HCT116 (cell line): ENCODE measurements at regions not wholly inside any gene's neighbourhood (a gene's known extent, or its start where the extent isn't known, plus 50 kb on each side); places are given as distances from the start of the nearest gene placed in this dataset.

ENCODE experiments used
- ATAC-seq: fragments of 200-7000 bp; cut with Tn5 transposase; 2 replicates; pipeline ENCODE4 v1.9.1; 2020; ENCODE audit warnings: mild to moderate bottlenecking, moderate library complexity
- BruUV-seq: library from RNA; stranded (reverse); fragments of 400-500 nt; replicated peaks from 2 replicates; lab custom pipeline; 2021; lab: Mats Ljungman, UMichigan
- CTCF ChIA-PET: fragments of 300-600 bp; sonication (Branson Sonifier 250); formaldehyde crosslinking; loops from one replicate; lab custom pipeline; 2021; ENCODE audit warnings: antibody characterized with exemption; lab: Charles Lee
- POLR2A ChIA-PET: fragments of 300-600, 350-600 bp; sonication (Branson Sonifier 250); formaldehyde crosslinking; loops from one replicate; lab custom pipeline; 2021; ENCODE audit warnings: antibody characterized with exemption; lab: Charles Lee
- RAD21 ChIA-PET, 2 experiments: fragments of 300-600 bp; sonication (Branson Sonifier 250); formaldehyde crosslinking; loops; one replicate each; lab custom pipeline; 2023; ENCODE audit warnings: low total read pairs in 2 of 2; ENCODE audit not compliant: uncharacterized antibody in 2 of 2, unreplicated experiment in 2 of 2, low non-redundant PET in 1 of 2; lab: Charles Lee
- DNase-seq: peaks from one replicate; pipeline ENCODE4 v3.0.0-alpha.2; 2010; ENCODE audit warnings: low read depth, low spot score
- H2AFZ ChIP-seq: fragments of 200-600 bp; shearing (Covaris generic), sonication (generic); 2 replicates; pipeline ENCODE4 v1.6.1; 2017; ENCODE audit warnings: low read depth, mixed run types, mixed read lengths, antibody characterized with exemption, low read length; ENCODE audit not compliant: poor library complexity, severe bottlenecking
- H3K27ac ChIP-seq: 2 replicates; pipeline ENCODE4 v1.5.1; 2012; ENCODE audit warnings: low read depth, low read length
- H3K27me3 ChIP-seq: fragments of 200-600 bp; sonication (generic); 2 replicates; pipeline ENCODE4 v1.6.1; 2016; ENCODE audit warnings: mixed run types, low read length, mixed read lengths; ENCODE audit not compliant: insufficient read depth
- H3K36me3 ChIP-seq, 2 experiments: fragments of 200-500 bp in 1 of 2; fragments of 200-600 bp in 1 of 2; sonication (Bioruptor generic) in 1 of 2; sonication (generic) in 1 of 2; 2 replicates each; pipeline versions ENCODE4 v1.5.1 to v1.6.1; 2014 to 2016; ENCODE audit warnings: low read length in 2 of 2, inconsistent platforms in 1 of 2, mixed read lengths in 1 of 2, mixed run types in 1 of 2; ENCODE audit not compliant: insufficient read depth in 2 of 2, control insufficient read depth in 1 of 2
- H3K4me1 ChIP-seq, 2 experiments: fragments of 200-600 bp in 1 of 2; sonication (generic) in 1 of 2; 2 replicates each; pipeline versions ENCODE4 v1.5.1 to v1.6.1; 2012 to 2017; ENCODE audit warnings: low read length in 2 of 2, inconsistent platforms in 1 of 2, mild to moderate bottlenecking in 1 of 2, mixed read lengths in 1 of 2, mixed run types in 1 of 2, moderate library complexity in 1 of 2; ENCODE audit not compliant: insufficient read depth in 2 of 2, control insufficient read depth in 1 of 2
- H3K4me2 ChIP-seq: fragments of 200-600 bp; sonication (generic); 2 replicates; pipeline ENCODE4 v1.6.1; 2017; ENCODE audit warnings: mixed run types, low read length, mixed read lengths
- H3K4me3 ChIP-seq, 2 experiments: fragments of 200-600 bp in 1 of 2; sonication (generic) in 1 of 2; replicated peaks in 1 of 2; 2 replicates each; pipeline ENCODE4 v1.5.1; 2011 to 2016; ENCODE audit warnings: low read length in 2 of 2, control low read depth in 1 of 2, low read depth in 1 of 2, mild to moderate bottlenecking in 1 of 2, mixed read lengths in 1 of 2, mixed run types in 1 of 2
- H3K79me2 ChIP-seq: fragments of 200-600 bp; sonication (generic); 2 replicates; pipeline ENCODE4 v1.6.1; 2017; ENCODE audit warnings: mild to moderate bottlenecking, mixed run types, low read length, moderate library complexity, mixed read lengths; ENCODE audit not compliant: insufficient read depth
- H3K9ac ChIP-seq: fragments of 200-600 bp; sonication (generic); 2 replicates; pipeline ENCODE4 v1.6.1; 2016; ENCODE audit warnings: low read length, mixed read lengths
- H3K9me2 ChIP-seq: fragments of 200-600 bp; sonication (generic), shearing (Covaris generic); 2 replicates; pipeline ENCODE4 v1.6.1; 2017; ENCODE audit warnings: mixed run types, mild to moderate bottlenecking, moderate library complexity; ENCODE audit not compliant: insufficient read depth
- H3K9me3 ChIP-seq, 2 experiments: fragments of 200-500 bp in 1 of 2; fragments of 200-600 bp in 1 of 2; sonication (Bioruptor generic) in 1 of 2; sonication (generic) in 1 of 2; 2 replicates each; pipeline ENCODE4 v1.6.1; 2014 to 2017; ENCODE audit warnings: low read length in 2 of 2, mixed read lengths in 2 of 2, inconsistent platforms in 1 of 2, low read depth in 1 of 2, mild to moderate bottlenecking in 1 of 2, mixed run types in 1 of 2, moderate library complexity in 1 of 2; ENCODE audit not compliant: control insufficient read depth in 1 of 2, insufficient read depth in 1 of 2
- H4K20me1 ChIP-seq: fragments of 200-600 bp; sonication (generic), shearing (Covaris generic); 2 replicates; pipeline ENCODE4 v1.6.1; 2017; ENCODE audit warnings: mixed run types, mild to moderate bottlenecking, moderate library complexity; ENCODE audit not compliant: insufficient read depth
- CEBPB ChIP-seq: IDR thresholded peaks from 2 replicates; pipeline ENCODE4 v1.6.1; 2012; ENCODE audit warnings: low read depth
- EGR1 ChIP-seq: IDR thresholded peaks from 2 replicates; pipeline ENCODE4 v1.6.1; 2012; ENCODE audit warnings: low read depth
- ELF1 ChIP-seq: IDR thresholded peaks from 2 replicates; pipeline ENCODE4 v1.6.1; 2012; ENCODE audit warnings: low read depth, borderline replicate concordance
- EZH2 ChIP-seq: fragments of 200-600 bp; sonication (generic); IDR thresholded peaks from 2 replicates; pipeline ENCODE4 v1.6.1; 2017; ENCODE audit warnings: antibody characterized with exemption, mixed run types
- EZH2phosphoT487 ChIP-seq: fragments of 200-600 bp; IDR thresholded peaks from 2 replicates; pipeline ENCODE4 v1.6.1; 2018; ENCODE audit warnings: antibody characterized with exemption, borderline replicate concordance
- FOSL1 ChIP-seq: IDR thresholded peaks from 2 replicates; pipeline ENCODE4 v1.6.1; 2012; ENCODE audit warnings: low read depth
- JUND ChIP-seq: IDR thresholded peaks from 2 replicates; pipeline ENCODE4 v1.6.1; 2012
- POLR2AphosphoS5 ChIP-seq: IDR thresholded peaks from 2 replicates; pipeline ENCODE4 v1.6.1; 2011; ENCODE audit warnings: mild to moderate bottlenecking, low read depth, low read length, moderate library complexity
- RAD21 ChIP-seq: IDR thresholded peaks from 2 replicates; pipeline ENCODE4 v1.6.1; 2012; ENCODE audit warnings: low read depth, mild to moderate bottlenecking
- REST ChIP-seq: IDR thresholded peaks from 2 replicates; pipeline ENCODE4 v1.6.1; 2012; ENCODE audit warnings: low read depth
- SIN3A ChIP-seq: IDR thresholded peaks from 2 replicates; pipeline ENCODE4 v1.6.1; 2012; ENCODE audit warnings: low read depth
- SP1 ChIP-seq: IDR thresholded peaks from 2 replicates; pipeline ENCODE4 v1.6.1; 2012; ENCODE audit warnings: low read depth
- SRF ChIP-seq: IDR thresholded peaks from 2 replicates; pipeline ENCODE4 v1.6.1; 2012; ENCODE audit warnings: low read depth
- YY1 ChIP-seq: IDR thresholded peaks from 2 replicates; pipeline ENCODE4 v1.6.1; 2011; ENCODE audit warnings: low read length, low read depth, moderate library complexity, mild to moderate bottlenecking; ENCODE audit not compliant: insufficient replicate concordance; ENCODE audit errors: extremely low read depth
- ZNF274 ChIP-seq: fragments of 200-500 bp; sonication (Bioruptor generic); IDR thresholded peaks from 2 replicates; pipeline ENCODE4 v1.6.1; 2014; ENCODE audit warnings: mild to moderate bottlenecking, low read depth, low read length, inconsistent platforms
- intact Hi-C: fragments of 100-400 bp; cut with micrococcal nuclease; formaldehyde crosslinking; loops from 2 replicates; pipeline ENCODE4 v1.10.0; 2022

GRCh38 chr5:39977066-39977655 is 552.4 kb upstream of the DAB2 start (continued):
- TF ChIP-seq ELF1, result no peak

GRCh38 chr5:39970117-39970798 is 545.5 kb upstream of the DAB2 start:
- no peak overlapping the region for H3K27ac ChIP-seq
- ATAC-seq, result no peak
- BruUV-seq, result no TSS peak

GRCh38 chr5:39968381-39968780 is 543.6 kb upstream of the DAB2 start:
- DNase-seq (no peak), ATAC-seq (no peak)
- intact Hi-C loops, result no loop called here
- H3K9me2 ChIP-seq, result no peaks in the 10 kb centered on the region
- CTCF ChIA-PET, result no interaction called here
- no peak overlapping the region for H3K4me2 ChIP-seq
- H3K79me2 ChIP-seq, result no peaks in the 10 kb centered on the region
- H3K27ac ChIP-seq, result no peak overlapping the region
- no TSS peak for BruUV-seq
- no peaks in the 10 kb centered on the region for H3K4me1 ChIP-seq
- H2AFZ ChIP-seq, result no peak overlapping the region
- H3K9me3 ChIP-seq, result no peaks in the 10 kb centered on the region
- H3K27me3 ChIP-seq, result no peaks in the 10 kb centered on the region
- H3K36me3 ChIP-seq, result no peaks in the 10 kb centered on the region
- POLR2A ChIA-PET, result no interaction called here
- RAD21 ChIA-PET, result no interaction called here
- H3K4me3 ChIP-seq, result no peak overlapping the region
- no peaks in the 10 kb centered on the region for H4K20me1 ChIP-seq
- H3K9ac ChIP-seq, result no peak overlapping the region
- TF ChIP-seq REST (no peak), SIN3A (no peak), ZNF274 (no peak), ELF1 (no peak), YY1 (no peak), SP1 (no peak), FOSL1 (no peak), EGR1 (no peak), POLR2AphosphoS5 (no peak), EZH2 (no peak)

More at GRCh38 chr5:39970117-39970798, 545.5 kb upstream of the DAB2 start:
- RAD21 ChIA-PET, result no interaction called here
- Histone ChIP-seq H3K4me1 (no peaks in the 10 kb centered on the region), H3K79me2 (no peaks in the 10 kb centered on the region), H3K9me3 (no peaks in the 10 kb centered on the region), H3K4me2 (no peak overlapping the region)
- TF ChIP-seq ZNF274 (no peak), FOSL1 (no peak), CEBPB (no peak), RAD21 (no peak), YY1 (no peak), EZH2phosphoT487 (no peak), JUND (no peak), SRF (no peak)
- TF ChIP-seq, all 23 proteins: peak for 0
- H3K27me3 ChIP-seq, result no peaks in the 10 kb centered on the region
- no peak overlapping the region for H2AFZ ChIP-seq
- H3K4me3 ChIP-seq, result no peak overlapping the region
- H3K36me3 ChIP-seq, result no peaks in the 10 kb centered on the region
- CTCF ChIA-PET, result no interaction called here
- intact Hi-C loops, result no loop called here
- H3K9ac ChIP-seq, result no peak overlapping the region
- DNase-seq, result no peak
- no peaks in the 10 kb centered on the region for H3K9me2 ChIP-seq
- POLR2A ChIA-PET, result no interaction called here
- no peaks in the 10 kb centered on the region for H4K20me1 ChIP-seq
